ENCODE measurements at regions not wholly inside any gene's neighbourhood (a gene's known extent, or its start where the extent isn't known, plus 50 kb on each side); places are given as distances from the start of the nearest gene placed in this dataset.

DNA sequence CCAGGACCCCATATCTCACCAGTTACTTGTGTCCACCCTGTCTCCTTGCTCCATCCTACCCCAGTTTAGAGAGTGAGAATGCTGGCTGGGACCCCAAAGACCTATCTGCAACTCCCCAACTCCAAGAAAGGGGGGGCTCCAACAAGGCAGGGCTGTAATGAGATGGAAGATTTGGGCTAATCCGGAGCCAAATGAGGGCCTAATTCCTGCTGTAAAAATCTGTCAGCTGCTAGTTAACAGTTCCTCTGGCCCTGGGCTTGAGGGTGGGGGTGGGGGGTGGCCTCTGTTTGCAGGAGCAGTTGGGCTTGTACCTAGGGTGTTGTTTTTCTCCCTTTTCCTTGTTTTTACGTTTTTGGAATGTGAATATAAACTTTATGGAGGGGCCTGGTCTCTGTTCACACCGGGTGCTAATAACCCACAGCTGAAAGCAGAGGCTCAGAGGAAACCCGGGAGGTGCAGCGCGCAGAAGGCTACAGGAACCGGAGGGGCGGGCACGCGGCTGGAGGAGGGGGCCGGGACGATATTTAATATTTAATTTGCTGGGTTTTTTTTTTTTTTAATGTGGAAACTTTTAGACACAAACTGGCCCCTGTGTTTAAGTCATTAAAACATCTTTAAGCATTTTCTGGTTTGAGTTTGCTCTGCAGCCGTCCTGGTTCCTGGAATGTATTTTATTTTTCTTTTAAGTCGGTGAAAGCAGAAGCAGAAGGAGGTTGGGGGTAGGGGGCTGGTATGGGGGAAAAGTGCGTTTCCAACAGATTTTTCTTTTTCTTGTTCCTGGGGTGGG, 70.7 kb downstream of the NCR2 start:
- TF ChIP-seq, protein P1, sequence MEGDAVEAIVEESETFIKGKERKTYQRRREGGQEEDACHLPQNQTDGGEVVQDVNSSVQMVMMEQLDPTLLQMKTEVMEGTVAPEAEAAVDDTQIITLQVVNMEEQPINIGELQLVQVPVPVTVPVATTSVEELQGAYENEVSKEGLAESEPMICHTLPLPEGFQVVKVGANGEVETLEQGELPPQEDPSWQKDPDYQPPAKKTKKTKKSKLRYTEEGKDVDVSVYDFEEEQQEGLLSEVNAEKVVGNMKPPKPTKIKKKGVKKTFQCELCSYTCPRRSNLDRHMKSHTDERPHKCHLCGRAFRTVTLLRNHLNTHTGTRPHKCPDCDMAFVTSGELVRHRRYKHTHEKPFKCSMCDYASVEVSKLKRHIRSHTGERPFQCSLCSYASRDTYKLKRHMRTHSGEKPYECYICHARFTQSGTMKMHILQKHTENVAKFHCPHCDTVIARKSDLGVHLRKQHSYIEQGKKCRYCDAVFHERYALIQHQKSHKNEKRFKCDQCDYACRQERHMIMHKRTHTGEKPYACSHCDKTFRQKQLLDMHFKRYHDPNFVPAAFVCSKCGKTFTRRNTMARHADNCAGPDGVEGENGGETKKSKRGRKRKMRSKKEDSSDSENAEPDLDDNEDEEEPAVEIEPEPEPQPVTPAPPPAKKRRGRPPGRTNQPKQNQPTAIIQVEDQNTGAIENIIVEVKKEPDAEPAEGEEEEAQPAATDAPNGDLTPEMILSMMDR (IDR thresholded peaks at IDR 0.05), result no peak
- TF ChIP-seq EZH2phosphoT487 (IDR thresholded peaks at IDR 0.05), result no peak
